ENCODE measurements at regions not wholly inside any gene's neighbourhood (a gene's known extent, or its start where the extent isn't known, plus 50 kb on each side); places are given as distances from the start of the nearest gene placed in this dataset.
A peak's percentile ranks its signal among the peaks of the same experiment; 100 is the strongest.
"Not testable (repeated sequence)": the region's sequence is repeated elsewhere in the genome, so short reads cannot be mapped to it uniquely, and the experiment has no call there.

GRCh38 chr4:53703267-53703655, 112.0 kb upstream of the LNX1 start:
- no peak for DNase-seq (ENCODE audit: low spot score in 2 of 2)
- Histone ChIP-seq H3K4me1 (peaks cover 0 to 27% (median 13%) of the 10 kb centered on the region in 4 donors), H3K27ac (peak overlapping the region in 3 of 4 donors; percentile 38 to 73 (median 68)), H3K9me3 (no peaks in the 10 kb centered on the region), H3K36me3 (no peaks in the 10 kb centered on the region), H3K4me3 (peak overlapping the region in 1 of 4 donors; percentile 28), H3K27me3 (no peaks in the 10 kb centered on the region)
- 8 to 17% methylated on average over 7 of the region's 7 CpGs for WGBS, 2 donors
- TF ChIP-seq EP300 (IDR thresholded peaks at IDR 0.05) = no peak
- no peak for TF ChIP-seq POLR2A (IDR thresholded peaks at IDR 0.05)
- no peak for TF ChIP-seq CTCF (IDR thresholded peaks at IDR 0.05)

DNA sequence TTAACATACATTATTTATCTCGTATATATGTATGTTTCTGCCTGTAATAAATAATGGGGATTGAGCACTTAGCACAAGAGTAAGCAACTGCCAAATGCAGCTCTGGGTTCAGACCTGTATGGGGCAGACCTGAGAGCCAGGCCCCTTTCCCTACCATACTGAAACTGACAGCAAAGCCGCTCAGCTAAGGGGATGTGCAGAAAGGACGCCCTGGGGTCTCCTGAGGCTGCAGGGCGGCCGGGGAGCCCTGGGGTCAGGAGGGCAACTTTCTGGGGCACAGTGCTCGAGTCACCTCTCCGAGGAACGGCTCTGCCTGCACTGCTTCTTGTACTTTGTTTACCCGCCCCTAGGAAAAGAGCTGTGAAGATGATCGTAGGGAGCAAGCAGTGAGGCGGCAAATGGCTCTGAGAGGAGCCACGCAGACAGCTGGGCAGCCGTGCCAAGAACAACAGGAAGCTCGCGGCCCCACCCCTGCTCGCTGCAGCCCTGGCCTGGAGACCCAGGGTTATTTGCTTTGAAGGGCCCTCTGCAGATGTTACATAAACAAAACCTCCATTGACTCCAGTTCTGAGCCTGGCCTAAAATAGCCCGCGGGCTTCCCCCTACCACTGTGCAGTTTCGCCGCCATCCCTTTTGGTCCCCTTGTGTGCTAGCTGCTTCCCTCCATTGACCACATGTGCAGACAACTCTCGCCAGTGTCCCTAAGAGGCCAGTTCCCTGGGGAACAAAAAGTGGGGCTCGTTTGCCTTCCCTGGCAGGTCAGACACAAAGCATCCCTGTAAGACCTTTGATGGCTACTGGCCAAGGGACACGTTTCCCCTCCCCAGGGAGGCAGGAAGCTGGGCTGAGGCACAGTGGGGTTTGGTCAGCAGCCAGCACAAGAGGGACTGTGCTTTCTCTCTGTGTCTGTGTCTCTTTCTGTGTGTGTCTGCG, 111.3 kb upstream of the LNX1 start:
- peak overlapping the region in 3 of 4 donors; percentile 38 to 73 (median 68) for H3K27ac ChIP-seq

GRCh38 chr4:53701260-53701659, 110.0 kb upstream of the LNX1 start:
- 94 to 96% methylated on average over 6 of the region's 6 CpGs for WGBS, 2 donors
- not testable (repeated sequence) for H3K27me3 ChIP-seq; DNase-seq (ENCODE audit: low spot score in 2 of 2); H3K4me3 ChIP-seq; H3K27ac ChIP-seq; H3K36me3 ChIP-seq; H3K9me3 ChIP-seq
- peaks cover 0 to 27% (median 13%) of the 10 kb centered on the region in 4 donors for H3K4me1 ChIP-seq

More for the DNA sequence above, 111.3 kb upstream of the LNX1 start:
- H3K4me1 ChIP-seq = peaks cover 0 to 31% (median 13%) of the 10 kb centered on the region in 4 donors
- no peak for TF ChIP-seq POLR2A (IDR thresholded peaks at IDR 0.05)
- no peak for TF ChIP-seq CTCF (IDR thresholded peaks at IDR 0.05)
- TF ChIP-seq EP300 (IDR thresholded peaks at IDR 0.05) = peak in 1 of 2 donors; percentile 68
- H3K27me3 ChIP-seq = no peaks in the 10 kb centered on the region
- 4 to 5% methylated on average over 24 of the region's 24 CpGs for WGBS, 2 donors
- H3K9me3 ChIP-seq = no peaks in the 10 kb centered on the region
- no peaks in the 10 kb centered on the region for H3K36me3 ChIP-seq
- peak; percentile 70 to 75 for DNase-seq (ENCODE audit: low spot score in 2 of 2)
- peak overlapping the region; percentile 1 to 28 (median 20) for H3K4me3 ChIP-seq

GRCh38 chr4:53699310-53699709, 108.0 kb upstream of the LNX1 start:
- H3K4me3 ChIP-seq; DNase-seq (ENCODE audit: low spot score in 2 of 2); H3K27ac ChIP-seq; H3K27me3 ChIP-seq; H3K36me3 ChIP-seq; H3K9me3 ChIP-seq: not testable (repeated sequence)
- H3K4me1 ChIP-seq = peaks cover 0 to 27% (median 13%) of the 10 kb centered on the region in 4 donors
- 85 to 97% methylated on average over 2 of the region's 2 CpGs for WGBS, 2 donors

DNA sequence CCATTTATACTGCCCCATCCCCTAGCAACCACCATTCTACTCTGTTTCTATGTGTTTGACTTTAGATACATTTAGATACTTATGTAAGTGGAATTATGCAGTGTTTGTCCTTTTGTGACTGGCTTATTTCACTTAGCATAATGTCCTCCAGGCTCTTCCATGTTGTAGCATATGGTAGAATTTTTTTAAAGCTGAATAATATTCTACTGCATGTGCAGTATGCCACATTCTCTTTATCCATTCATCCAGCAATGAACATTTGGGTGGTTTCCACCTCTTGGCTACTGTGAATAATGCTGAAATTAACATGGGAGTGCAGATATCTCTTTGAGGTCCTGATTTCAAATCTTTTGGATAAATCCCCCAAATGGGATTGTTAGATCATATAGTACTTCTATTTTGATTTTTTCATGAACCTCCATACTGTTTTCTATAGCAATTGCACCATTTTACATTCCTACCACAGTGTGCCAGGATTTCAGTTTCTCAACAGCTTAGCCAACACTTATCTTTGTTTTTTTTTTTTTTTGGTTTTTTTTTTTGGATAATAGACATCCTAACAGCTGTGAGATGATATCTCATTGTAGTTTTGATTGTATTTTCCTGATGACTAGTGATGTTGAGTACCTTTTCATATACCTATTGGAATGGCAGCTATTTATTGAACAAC, 105.9 kb upstream of the LNX1 start:
- Histone ChIP-seq H3K36me3 (no peaks in the 10 kb centered on the region), H3K27ac (no peak overlapping the region), H3K27me3 (no peaks in the 10 kb centered on the region), H3K9me3 (no peaks in the 10 kb centered on the region), H3K4me3 (no peak overlapping the region), H3K4me1 (peaks cover 0 to 8% (median 0%) of the 10 kb centered on the region in 4 donors)
- DNase-seq (ENCODE audit: low spot score in 2 of 2) = no peak
- TF ChIP-seq POLR2A (IDR thresholded peaks at IDR 0.05) (no peak), CTCF (IDR thresholded peaks at IDR 0.05) (no peak), EP300 (IDR thresholded peaks at IDR 0.05) (no peak)

Measured in tibial nerve (tissue), 4 donors.